HG02840 (cell line): ENCODE measurements at regions not wholly inside any gene's neighbourhood (a gene's known extent, or its start where the extent isn't known, plus 50 kb on each side); places are given as distances from the start of the nearest gene placed in this dataset.
"Not testable (repeated sequence)": the region's sequence is repeated elsewhere in the genome, so short reads cannot be mapped to it uniquely, and the experiment has no call there.

Experiments
- ATAC-seq: cut with Tn5 transposase; IDR thresholded peaks from one replicate; pipeline ENCODE4 v1.9.1; 2021; ENCODE audit warnings: mild to moderate bottlenecking, moderate library complexity, moderate number of reproducible peaks; ENCODE audit not compliant: unreplicated experiment, low FRiP score

DNA sequence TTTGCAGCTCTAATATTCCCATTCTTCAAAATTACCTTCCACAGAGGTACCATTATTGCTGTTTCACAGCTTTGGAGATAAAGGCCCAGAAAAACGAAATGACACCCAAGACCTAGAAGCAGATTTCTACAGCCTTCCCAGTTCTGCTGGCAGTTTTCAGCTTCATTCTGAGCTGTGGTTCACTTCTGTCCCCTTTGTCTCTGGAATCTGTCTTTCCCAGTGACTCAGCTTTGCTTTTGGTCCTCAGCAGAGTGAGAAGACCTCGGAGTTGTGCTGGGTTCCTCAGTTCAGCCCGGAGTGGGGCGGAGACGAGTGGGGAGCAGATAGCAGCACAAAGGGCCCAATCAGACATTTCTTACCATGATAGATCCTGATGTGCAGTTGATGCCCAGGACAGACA lies 180.7 kb upstream of the CXCR4 start:
- no peak for ATAC-seq

DNA sequence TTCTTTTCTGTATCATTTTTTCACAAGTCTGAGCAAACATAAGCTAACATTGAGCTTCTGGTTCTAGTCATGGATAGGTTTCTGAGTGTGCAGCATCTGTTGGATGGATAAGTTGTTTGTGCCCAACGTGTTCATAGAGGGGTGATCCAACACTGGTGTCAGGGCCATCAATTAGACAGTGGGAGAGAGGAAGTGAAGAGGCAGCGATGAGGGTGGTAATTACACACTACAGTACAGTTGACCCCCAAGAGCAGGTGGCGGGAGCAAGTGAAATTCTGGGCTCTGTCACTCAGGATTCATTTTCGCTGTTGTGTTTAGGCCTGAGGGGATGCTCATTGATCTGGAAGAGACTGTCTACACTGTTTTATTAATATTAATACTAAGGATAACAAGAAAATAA lies 180.0 kb upstream of the CXCR4 start:
- ATAC-seq, result no peak

DNA sequence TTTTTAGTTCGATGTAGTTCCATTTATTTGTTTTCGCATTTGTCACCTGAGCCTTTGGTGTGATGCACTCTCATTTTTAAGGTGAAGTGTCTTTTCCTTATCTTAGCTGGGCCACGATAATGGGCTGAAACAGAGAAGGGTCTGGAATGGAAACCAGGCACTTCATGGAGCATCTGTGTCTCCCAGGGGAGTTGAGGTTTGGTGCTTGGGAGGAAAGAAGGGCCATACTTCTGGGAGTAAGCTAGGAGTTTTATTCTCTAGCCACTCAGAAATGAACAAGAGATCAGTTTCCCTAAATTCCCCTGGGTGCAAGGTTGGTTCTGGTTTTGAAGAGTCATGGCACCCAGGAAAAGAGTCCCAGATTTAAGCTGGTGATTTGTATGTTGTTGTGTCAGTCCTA lies 179.4 kb upstream of the CXCR4 start:
- ATAC-seq, result no peak

DNA sequence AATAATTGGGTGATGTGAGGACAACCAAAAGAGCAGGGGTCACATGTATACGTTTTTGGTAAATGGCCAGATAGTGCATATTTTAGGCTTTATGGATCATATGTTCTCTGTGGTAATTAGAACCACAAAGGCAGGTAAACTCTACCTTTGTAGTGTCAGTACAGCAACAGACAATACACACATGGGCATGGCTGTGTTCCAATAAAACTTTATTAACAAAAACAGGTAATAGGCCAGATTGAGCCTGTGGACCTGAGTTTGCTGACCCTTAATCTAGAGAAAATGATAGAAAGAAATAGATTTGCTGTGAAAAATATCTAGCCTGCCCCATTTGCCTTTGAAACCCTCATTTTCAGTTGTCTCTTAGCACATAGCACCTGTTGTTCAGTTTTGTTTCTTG lies 177.2 kb upstream of the CXCR4 start:
- no peak for ATAC-seq

DNA sequence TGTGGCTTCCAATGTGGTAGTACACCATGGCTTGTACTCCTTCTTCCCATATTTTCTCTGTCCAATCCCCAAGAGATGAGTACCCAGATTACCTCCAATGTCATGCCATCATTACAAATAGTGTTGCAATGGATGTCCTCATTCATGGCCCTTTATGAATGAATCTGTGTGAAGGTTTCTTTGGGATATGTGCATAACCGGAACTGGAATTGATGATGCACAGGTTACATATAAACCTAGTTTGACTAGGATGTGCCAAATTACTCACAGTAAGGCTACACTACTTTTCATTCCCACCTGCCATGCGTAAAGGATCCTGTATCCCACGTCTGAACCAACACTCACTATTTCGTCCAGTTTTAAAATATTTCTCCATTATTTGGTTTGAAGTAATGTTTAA lies 173.9 kb upstream of the CXCR4 start:
- no peak for ATAC-seq

DNA sequence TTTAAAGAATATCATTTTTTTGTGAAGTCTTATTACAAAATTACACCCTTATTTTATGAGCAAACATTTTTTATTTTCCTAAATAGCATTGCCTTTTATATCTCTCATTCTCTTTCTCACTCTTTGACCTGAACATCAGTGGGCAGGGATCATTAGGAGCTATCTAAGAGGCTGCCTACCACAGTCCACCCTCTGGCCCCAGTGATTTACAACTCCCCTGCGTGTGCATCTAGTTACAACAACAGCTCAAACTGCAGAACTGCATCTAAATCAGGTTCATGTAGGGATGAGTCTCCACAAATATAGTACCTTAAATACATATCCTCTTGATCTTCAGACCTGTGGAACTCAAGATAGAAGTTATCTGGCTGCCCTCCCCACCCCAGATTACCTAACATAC lies 172.4 kb upstream of the CXCR4 start:
- no peak for ATAC-seq

DNA sequence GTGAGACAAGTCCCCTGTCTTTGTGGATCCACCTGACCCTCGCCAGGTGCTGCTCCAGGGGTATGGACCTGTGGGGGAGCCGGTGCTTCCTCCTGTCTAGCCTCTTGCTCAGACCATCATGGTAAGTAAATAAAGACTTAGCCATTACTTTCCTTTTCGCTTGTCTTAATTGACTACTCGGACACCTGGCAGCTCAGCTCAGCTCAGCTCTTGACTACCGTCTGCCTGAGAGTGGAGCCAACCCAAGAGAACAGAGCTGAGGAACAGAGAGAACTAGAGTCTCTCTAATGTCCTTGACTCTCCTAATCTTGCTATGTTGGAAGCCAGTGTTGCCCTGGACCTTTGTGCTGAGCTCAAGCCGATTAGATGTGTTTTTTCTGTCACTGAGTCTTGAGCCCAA lies 170.3 kb upstream of the CXCR4 start:
- ATAC-seq, result no peak

DNA sequence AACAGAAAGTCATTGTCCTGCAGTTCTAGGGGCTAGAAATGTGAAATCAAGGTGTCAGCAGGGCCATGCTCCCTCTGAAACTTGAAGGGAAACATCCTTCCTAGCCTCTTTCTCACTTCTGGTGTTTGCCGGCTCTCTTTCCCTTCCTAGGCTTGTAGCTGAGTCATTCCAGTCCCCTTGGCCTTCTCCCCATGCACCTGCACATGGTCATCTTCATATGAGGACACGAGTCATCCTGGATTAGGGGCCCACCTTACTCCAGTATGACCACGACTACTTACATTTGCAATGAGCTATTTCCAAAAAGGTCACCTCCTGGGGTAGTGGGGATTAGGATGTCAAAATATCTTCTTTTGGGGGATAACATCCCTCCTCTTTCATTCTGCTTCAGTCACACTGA lies 168.5 kb upstream of the CXCR4 start:
- ATAC-seq, result no peak

DNA sequence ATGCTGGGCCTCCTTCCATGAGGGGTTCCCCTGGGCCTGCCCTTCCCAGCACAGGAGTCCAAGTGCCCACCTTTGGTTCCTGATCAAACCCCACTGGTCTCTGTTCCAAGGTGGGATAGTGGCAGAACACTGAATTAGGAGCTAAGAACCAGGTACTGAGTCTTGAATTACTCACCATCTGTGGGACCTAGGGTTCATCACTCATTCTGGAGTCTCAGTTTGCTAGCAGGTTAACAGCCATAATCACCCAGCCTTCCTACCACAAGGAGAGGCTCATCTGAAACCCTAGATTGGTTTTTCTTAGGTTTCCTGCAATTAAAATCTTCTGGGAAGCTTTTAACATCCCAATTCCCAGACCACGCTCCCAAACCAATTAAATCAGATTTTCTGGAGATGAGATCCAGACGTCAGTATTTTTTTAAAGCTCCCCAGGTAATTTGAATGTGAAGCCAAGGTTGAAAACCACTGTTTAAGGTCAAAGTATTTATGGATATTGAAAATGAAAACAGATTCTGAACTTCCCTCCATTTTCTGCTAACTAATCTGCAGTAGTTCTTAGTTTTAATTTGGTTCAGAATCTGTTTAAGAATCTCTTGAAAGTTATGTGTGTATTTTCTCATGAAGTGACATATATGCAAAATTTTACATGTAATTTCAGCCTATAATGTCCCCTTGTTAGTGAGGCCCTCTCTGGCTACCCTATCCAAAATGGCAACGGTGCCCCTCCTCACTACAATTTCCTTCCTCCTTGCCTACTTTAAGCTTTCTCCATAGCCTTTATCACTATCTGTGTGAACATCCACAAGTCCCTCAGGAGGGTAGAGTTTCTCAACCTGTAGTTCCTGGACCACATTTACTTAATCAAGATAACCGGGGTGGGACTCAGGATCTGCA lies 166.5 kb upstream of the CXCR4 start:
- ATAC-seq, result no peak

DNA sequence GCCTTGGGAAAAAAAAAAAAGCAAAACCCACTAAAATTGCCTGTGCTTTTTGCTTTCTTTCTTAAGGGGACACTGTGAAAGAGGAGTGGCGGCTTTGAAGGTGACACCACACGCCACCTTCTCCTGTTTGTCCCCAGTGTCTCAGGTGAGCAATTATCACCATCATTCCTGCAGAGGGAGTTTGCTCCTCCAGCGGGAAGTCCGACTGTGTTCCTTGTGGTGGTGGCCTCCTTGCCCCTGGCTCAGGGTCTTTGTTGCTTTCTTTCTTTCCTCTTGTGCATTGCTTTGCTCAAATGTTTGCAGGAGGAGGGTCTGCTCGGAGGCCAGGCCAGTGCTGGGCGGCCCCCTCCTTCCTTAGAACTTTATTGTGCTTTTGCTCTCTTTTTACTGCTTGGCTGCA lies 164.3 kb upstream of the CXCR4 start:
- no peak for ATAC-seq

DNA sequence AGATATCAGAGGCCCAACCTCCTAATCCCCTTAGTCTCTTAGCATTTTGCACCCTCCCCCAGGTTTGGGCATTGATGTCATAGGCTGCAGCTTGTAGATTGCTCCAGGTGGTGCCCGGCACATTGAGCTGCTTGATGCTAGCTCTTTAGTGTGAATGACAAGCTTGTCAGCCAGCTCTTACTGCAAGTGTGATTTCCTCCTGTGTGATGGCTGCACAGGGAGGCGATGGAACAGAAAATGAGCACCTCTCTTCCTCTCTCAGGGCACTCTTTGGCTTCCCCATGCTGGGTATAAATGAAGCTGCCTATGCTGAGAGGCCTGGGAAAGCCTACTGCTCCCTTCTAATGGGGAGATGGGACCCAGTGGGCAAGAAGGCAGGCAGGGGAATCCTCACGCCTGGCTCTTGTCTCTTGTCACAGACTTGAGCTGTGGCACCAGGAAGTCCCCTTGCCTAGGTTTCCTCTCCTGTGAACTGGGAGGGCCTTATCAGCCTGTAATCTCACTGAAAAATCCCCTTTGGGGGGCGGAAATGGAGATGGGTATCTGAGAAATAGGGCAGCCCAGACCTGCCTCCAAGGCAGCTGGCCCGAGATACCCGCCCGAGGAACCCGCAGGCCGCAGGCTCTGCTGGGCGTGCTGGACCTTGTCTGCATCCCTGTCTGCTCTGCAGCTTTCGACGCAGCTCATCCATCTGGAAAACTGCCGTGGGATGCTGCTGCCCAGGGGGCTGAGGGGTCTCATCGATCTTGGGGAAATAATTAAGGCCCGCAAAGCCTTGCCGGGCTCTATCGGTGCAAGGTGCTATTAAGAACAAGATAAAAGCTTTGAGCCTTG lies 163.5 kb upstream of the CXCR4 start:
- ATAC-seq, result no peak

DNA sequence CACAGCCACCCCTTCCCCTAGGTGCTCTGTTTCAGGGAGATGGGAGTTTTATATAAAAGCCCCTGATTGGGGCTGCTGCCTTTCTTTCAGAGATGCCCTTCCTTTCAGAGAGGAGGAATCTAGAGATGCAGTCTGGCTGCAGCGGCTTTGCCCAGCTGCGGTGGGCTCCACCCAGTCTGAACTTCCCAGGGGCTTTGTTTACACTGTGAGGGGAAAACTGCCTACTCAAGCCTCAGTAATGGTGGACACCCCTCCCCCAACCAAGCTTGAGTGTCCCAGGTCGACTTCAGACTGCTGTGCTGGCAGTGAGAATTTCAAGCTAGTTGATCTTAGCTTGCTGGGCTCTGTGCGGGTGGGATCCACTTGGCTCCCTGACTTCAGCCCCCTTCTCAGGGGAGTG lies 148.4 kb upstream of the CXCR4 start:
- ATAC-seq, result not testable (repeated sequence)

DNA sequence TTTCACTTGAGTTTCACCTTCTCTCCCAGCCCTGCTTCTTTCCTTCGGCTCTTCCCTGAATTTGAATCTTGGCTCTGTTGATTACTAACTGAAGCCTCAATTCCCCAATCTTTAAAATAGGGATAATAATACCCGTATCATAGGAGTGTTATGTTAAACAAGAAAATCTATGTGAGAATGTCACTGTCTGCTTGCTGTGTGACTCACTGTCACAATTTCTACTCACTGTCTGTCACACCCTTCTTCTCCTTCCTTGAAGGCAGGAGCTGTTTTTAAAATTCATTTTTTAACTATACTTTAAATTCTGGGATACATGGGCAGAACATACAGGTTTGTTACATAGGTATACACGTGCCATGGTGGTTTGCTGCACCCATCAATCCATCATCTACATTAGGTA lies 141.6 kb upstream of the CXCR4 start:
- no peak for ATAC-seq

DNA sequence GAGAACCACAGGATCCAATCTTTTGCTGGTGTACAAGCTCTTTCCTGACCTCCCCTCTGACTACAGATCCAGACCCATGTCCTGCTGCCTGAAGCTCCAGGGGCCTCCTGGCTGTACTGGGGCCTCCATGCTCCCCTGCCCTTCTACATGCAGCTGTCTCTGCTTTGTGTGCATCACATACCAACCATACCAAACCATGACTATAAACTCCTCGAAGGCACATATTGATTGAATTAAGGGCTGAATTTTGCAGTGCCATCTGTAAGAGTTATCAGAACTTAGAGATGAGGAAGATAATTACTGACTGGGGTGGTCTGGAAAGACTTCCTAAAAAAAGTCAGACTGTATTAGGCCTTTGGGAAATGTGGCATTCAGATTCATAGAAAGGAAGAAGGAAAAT lies 139.9 kb upstream of the CXCR4 start:
- no peak for ATAC-seq

DNA sequence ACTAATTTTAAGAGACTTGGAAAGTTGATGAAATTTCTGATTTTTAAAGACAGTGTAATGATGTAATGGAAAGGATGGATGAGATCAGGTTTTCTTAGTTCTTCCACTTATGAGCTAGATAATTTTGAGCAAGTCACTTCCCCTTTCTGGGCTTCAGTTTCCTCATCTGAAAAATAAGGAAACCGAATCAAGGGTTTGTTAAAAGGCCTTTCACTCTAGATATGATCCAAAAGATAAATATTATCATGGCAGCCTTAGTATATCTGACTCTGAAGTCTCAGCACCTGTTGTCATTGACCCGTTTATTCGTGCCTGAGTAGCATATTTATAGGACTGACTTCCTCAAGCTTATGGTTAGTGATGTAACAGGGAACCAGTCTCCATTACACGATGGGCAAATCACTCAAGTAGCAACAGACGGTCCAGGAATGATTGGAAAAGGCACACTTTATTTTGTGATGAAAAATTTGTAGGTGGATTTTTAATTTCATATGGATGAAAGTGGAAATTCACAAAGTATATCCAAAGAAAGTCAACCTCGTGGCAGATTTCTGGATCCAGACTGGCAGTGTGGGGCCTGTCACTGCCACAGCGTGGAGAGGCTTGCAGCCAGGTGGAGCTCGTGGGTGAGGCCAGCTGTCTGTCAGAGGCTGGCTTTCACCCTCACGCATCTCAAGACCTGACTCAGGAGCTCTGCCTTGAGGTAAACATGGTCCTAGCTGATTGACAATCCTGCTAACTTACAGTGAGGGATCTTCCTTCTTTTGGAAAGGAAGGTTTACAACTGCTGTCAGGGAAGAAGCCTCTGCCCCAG lies 137.9 kb upstream of the CXCR4 start:
- no peak for ATAC-seq

DNA sequence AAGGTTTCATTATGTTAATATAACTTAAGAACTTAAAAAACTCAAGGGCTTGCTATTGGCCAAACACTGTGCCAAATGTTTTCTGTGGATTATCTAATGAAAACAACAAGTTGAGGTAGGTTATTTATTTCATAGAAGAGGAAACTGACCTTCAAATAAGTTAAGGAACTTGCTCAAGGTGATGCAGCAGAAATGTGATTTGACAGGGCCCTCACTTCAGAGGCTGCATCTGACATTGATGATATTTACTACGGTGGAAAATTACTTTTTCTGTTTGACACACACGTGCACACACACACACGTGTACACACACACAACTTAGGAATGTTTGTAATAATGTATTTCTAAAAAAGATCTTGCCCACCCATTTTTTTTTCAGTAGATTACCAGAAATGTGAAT lies 137.2 kb upstream of the CXCR4 start:
- ATAC-seq, result no peak

DNA sequence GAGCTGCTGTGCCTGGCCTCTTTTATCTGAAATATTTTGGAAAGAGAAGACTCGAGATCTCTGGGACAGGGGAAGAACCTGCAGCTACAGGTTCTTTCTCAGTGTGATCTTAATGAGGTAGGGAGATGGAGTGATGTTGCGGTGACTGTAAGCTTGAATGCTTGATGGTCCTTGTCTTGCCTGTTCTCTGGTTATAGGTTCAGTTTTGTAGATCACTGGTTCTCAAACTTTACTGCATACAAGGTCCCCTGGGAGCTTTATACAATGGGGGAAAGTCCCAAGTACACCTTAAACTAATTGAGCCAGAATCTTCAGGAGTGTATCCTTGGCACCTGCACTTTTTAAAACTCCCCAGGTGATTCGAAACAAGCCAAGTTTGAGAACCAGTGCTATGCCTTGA lies 136.7 kb upstream of the CXCR4 start:
- ATAC-seq, result no peak

DNA sequence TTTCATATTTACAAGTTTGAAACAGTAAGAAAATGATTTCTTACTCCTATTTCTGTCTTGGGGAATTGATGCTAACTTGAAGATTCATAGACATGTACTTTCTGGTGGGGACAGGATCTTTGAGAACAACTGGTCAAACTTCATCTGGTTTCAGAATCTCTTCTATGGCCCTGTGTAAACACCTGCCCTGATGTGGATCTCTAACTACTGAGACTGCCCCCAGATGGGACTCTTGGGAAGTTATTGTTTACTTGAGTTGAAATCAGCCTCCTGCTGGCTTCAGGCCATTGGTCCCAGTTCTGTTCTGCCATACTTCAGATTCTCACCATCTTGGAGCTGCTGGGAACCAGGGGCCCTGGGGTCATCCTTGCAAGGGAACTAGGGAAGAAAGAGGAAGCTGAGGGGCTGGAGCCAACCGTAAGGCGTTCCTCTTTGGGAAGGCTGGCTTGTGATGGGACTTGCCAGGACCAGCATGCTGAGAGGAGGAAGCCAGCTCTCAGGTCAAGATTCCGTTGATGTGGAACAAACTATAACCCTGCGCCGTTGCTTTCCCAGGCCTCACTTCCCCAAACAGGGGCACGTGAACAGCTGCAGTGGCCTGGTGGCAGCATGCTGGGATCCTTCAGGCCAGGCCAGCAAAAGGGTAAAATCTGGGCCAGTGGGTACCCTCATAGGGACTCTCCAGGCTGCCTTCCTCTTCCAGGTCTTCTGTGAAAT lies 135.5 kb upstream of the CXCR4 start:
- ATAC-seq, result no peak

DNA sequence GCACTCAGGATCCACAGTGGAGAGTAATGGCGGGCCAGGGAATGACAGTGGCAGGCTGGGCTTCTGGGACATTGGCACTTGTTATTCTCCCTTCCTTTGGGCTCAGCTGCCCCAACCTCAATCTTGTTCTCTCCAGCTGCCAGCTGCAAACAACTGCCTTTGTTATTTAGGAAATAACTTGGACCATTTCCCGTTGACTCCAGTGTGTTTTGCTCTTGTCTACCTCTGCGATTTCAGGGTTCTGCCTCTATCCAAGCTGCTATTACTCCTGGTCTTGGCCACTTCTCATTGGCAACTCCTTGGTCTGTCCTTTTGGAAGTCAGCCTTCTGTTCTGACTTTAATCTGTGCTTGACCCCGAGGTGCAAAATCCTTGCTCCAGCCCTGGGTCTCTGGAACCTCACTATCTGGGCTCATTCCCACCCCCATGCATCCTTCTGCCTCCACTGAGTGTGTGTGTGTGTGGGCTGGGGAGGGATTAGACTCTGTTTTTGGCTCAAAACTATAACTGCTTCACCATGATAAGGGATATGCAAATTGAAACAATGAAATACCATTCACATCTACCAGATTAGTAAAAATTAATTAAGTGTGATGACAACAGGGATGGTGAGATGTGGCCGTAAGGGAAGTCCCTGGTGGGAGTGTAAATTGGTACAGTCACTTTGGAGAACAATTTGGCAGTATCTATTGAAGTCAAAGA lies 134.1 kb upstream of the CXCR4 start:
- no peak for ATAC-seq
